Endothelial cell of umbilical vein (primary cell): ENCODE measurements at regions not wholly inside any gene's neighbourhood (a gene's known extent, or its start where the extent isn't known, plus 50 kb on each side); places are given as distances from the start of the nearest gene placed in this dataset.

Source experiments
- CTCF ChIP-seq, 2 donors: IDR thresholded peaks; 1 replicate in 1 of 2; 2 replicates in 1 of 2; pipeline ENCODE4 v1.5.1; 2011; ENCODE audit warnings: low read length in 2 of 2, mild to moderate bottlenecking in 2 of 2, moderate library complexity in 2 of 2, control low read depth in 1 of 2, inconsistent platforms in 1 of 2, low read depth in 1 of 2; ENCODE audit not compliant: insufficient read depth in 1 of 2; ENCODE audit errors: extremely low read depth in 1 of 2
- EZH2 ChIP-seq: IDR thresholded peaks from 2 replicates; pipeline ENCODE4 v1.6.1; 2012; ENCODE audit warnings: borderline replicate concordance, low read depth, mild to moderate bottlenecking, moderate library complexity, low read length, inconsistent platforms; ENCODE audit not compliant: severe bottlenecking
- JUN ChIP-seq: IDR thresholded peaks from 2 replicates; pipeline ENCODE4 v1.6.1; 2011; ENCODE audit warnings: borderline replicate concordance, low read depth; ENCODE audit not compliant: insufficient read length, insufficient read depth
- MAX ChIP-seq: IDR thresholded peaks from 2 replicates; pipeline ENCODE4 v1.6.1; 2011; ENCODE audit not compliant: insufficient read depth, insufficient read length
- POLR2A ChIP-seq: IDR thresholded peaks from 2 replicates; pipeline ENCODE4 v1.6.1; 2012; ENCODE audit warnings: low read depth, mild to moderate bottlenecking, control low read depth, low read length
- POLR2AphosphoS5 ChIP-seq: IDR thresholded peaks from 2 replicates; pipeline ENCODE4 v1.6.1; 2012; ENCODE audit warnings: low read depth, mild to moderate bottlenecking, control low read depth, low read length, moderate library complexity; ENCODE audit not compliant: insufficient read depth

- no peak for TF ChIP-seq CTCF (IDR thresholded peaks at IDR 0.05; ENCODE audit: extremely low read depth in 1 of 2, insufficient read depth in 1 of 2, low read depth in 1 of 2, low read length in 2 of 2)
- TF ChIP-seq POLR2A, result no peak
- TF ChIP-seq EZH2, result no peak
- TF ChIP-seq POLR2AphosphoS5, result no peak
- TF ChIP-seq MAX, result no peak
- TF ChIP-seq JUN, result no peak
These were observed 763.2 kb upstream of the TPTE start for GRCh38 chr21:9758141-9758540.
